ENCODE measurements at regions not wholly inside any gene's neighbourhood (a gene's known extent, or its start where the extent isn't known, plus 50 kb on each side); places are given as distances from the start of the nearest gene placed in this dataset.

DNA sequence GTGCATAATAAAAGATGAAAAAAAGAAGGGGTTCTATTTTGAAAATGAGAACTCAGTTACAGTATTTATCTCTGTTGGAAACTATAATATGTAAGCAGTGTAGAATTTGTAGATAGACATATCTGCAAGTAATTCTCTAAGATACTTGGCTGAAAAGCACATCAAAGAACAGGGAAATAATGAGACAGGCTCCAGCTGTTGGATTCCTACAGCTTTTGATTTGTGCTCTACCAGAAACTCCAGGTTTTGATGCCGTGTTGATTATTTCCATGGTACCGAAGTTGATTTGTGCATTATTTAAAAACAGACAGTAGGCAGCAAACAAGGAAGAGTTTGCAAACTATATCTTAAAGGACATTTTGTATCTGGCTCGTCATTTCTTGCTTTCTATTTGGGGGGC, 2098.7 kb upstream of the WWC1 start:
- Histone ChIP-seq H3K4me3 (ENCODE audit: low read depth, low read length) (no peak overlapping the region), H3K27me3 (ENCODE audit: control insufficient read depth, insufficient read depth, low read length) (no peaks in the 10 kb centered on the region), H3K36me3 (ENCODE audit: control insufficient read depth, insufficient read depth, low read length) (no peaks in the 10 kb centered on the region)
- no peak for FAIRE-seq
- no peak for DNase-seq (ENCODE audit: low read depth)
- TF ChIP-seq, protein P1, sequence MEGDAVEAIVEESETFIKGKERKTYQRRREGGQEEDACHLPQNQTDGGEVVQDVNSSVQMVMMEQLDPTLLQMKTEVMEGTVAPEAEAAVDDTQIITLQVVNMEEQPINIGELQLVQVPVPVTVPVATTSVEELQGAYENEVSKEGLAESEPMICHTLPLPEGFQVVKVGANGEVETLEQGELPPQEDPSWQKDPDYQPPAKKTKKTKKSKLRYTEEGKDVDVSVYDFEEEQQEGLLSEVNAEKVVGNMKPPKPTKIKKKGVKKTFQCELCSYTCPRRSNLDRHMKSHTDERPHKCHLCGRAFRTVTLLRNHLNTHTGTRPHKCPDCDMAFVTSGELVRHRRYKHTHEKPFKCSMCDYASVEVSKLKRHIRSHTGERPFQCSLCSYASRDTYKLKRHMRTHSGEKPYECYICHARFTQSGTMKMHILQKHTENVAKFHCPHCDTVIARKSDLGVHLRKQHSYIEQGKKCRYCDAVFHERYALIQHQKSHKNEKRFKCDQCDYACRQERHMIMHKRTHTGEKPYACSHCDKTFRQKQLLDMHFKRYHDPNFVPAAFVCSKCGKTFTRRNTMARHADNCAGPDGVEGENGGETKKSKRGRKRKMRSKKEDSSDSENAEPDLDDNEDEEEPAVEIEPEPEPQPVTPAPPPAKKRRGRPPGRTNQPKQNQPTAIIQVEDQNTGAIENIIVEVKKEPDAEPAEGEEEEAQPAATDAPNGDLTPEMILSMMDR (IDR thresholded peaks at IDR 0.05; ENCODE audit: insufficient read depth, low read length, severe bottlenecking), result no peak

DNA sequence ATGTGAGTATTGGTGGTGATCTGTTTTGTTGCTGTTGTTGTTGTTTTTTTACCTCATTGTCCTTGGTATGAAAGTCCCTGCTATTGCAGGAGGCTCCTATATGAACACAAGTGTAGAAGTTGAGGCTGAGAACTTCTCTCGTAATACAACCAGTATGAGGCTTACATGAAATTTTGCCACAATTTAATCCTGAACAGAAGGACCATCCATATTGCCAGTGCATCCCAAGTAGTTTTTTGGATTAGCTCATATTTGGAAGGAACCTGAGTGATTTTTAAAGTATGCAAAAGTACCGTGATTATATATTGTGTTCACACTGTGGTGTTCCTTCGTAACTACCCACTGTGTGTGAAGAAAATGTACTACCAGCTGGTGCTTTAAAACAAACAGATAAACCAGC, 2095.5 kb upstream of the WWC1 start:
- DNase-seq (ENCODE audit: low read depth) (no peak), FAIRE-seq (no peak)
- Histone ChIP-seq H3K36me3 (ENCODE audit: control insufficient read depth, insufficient read depth, low read length) (no peaks in the 10 kb centered on the region), H3K4me3 (ENCODE audit: low read depth, low read length) (no peak overlapping the region), H3K27me3 (ENCODE audit: control insufficient read depth, insufficient read depth, low read length) (no peaks in the 10 kb centered on the region)
- TF ChIP-seq, protein P1 (IDR thresholded peaks at IDR 0.05; ENCODE audit: insufficient read depth, low read length, severe bottlenecking), result no peak

DNA sequence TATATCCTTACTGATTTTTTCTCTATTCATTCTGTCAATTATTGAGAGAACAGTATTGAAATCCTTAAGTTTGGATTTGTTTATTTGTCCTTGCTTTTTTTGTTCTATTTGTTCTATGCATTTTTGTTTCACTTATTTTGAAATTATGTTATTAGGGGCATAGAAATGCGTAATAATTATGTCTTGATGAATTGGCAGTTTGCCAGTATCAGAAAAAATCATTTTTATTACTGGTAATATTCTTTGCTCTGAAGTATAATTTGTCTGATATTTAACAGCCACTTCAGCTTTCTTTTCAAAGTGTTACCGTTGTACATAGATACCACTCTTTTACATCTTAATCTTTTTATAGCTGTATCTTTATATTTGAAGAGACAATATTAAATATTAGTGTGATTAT, 2090.9 kb upstream of the WWC1 start:
- FAIRE-seq, result no peak
- TF ChIP-seq, protein P1 (IDR thresholded peaks at IDR 0.05; ENCODE audit: insufficient read depth, low read length, severe bottlenecking), result no peak
- Histone ChIP-seq H3K4me3 (ENCODE audit: low read depth, low read length) (no peak overlapping the region), H3K36me3 (ENCODE audit: control insufficient read depth, insufficient read depth, low read length) (no peaks in the 10 kb centered on the region), H3K27me3 (ENCODE audit: control insufficient read depth, insufficient read depth, low read length) (no peaks in the 10 kb centered on the region)
- DNase-seq (ENCODE audit: low read depth), result no peak

DNA sequence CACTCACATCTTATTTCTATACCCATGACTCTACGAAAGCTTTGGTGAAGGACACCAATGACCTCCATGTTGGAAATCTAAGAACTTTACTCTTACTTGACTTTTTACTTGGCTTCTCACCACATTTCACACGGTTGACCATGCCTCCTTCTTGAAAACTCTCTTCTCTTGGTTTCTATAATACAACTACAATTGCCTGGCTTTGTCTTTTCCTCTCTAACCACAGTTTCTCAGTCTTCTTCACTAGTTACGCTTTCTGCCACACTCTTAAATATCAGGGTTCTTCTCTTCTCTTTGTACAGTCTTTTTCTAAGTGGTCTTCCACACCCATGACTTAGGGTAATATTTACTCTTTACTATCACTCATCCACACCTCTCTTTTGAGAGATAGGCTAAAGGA, 2079.8 kb upstream of the WWC1 start:
- no peaks in the 10 kb centered on the region for H3K36me3 ChIP-seq (ENCODE audit: control insufficient read depth, insufficient read depth, low read length)
- no peaks in the 10 kb centered on the region for H3K27me3 ChIP-seq (ENCODE audit: control insufficient read depth, insufficient read depth, low read length)
- DNase-seq (ENCODE audit: low read depth) (no peak), FAIRE-seq (no peak)
- TF ChIP-seq, protein P1 (IDR thresholded peaks at IDR 0.05; ENCODE audit: insufficient read depth, low read length, severe bottlenecking), result no peak
- no peak overlapping the region for H3K4me3 ChIP-seq (ENCODE audit: low read depth, low read length)

DNA sequence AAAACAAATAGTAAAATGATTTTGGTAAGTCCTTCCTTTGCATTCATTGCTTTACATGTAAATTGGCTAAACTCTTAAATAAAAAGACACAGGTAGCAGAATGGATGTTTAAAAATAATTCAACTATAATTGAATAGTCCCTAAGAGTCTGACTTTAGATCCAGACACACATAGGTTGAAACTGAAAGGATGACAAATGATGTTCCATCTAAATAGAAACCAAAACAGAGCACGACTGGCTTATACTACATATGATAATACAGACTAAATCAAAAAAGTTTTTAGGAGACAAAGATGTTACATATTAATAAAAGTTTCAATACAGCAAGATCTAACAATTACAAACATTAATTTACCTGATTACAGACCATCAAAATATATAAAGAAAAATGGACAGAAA, 2055.1 kb upstream of the WWC1 start:
- DNase-seq (ENCODE audit: low read depth), result no peak
- Histone ChIP-seq H3K27me3 (ENCODE audit: control insufficient read depth, insufficient read depth, low read length) (no peaks in the 10 kb centered on the region), H3K36me3 (ENCODE audit: control insufficient read depth, insufficient read depth, low read length) (no peaks in the 10 kb centered on the region), H3K4me3 (ENCODE audit: low read depth, low read length) (no peak overlapping the region)
- TF ChIP-seq, protein P1 (IDR thresholded peaks at IDR 0.05; ENCODE audit: insufficient read depth, low read length, severe bottlenecking), result no peak
- no peak for FAIRE-seq

DNA sequence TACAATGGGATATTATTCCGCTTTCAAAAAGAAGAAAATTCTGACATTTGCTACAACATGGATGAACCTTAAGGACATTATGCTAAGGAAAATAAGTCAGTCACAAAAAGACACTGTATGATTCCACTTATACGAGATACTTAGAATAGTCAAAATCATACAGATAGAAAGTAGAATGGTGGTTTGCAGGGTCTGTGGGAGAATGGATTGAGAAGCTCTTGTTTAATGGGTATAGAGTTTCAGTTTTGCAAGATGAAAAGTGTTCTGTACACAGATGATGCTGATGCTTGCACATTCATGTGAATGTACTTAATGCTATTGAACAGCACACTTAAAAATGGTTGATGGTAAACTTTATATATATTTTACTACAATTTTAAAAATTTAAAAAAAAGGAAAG, 2050.7 kb upstream of the WWC1 start:
- FAIRE-seq, result no peak
- no peaks in the 10 kb centered on the region for H3K36me3 ChIP-seq (ENCODE audit: control insufficient read depth, insufficient read depth, low read length)

More for the DNA sequence above, 2050.7 kb upstream of the WWC1 start:
- TF ChIP-seq, protein P1 (IDR thresholded peaks at IDR 0.05; ENCODE audit: insufficient read depth, low read length, severe bottlenecking), result no peak
- DNase-seq (ENCODE audit: low read depth), result no peak
- no peaks in the 10 kb centered on the region for H3K27me3 ChIP-seq (ENCODE audit: control insufficient read depth, insufficient read depth, low read length)
- no peak overlapping the region for H3K4me3 ChIP-seq (ENCODE audit: low read depth, low read length)

All from bronchial epithelial cell (primary cell).